ENCODE measurements at regions not wholly inside any gene's neighbourhood (a gene's known extent, or its start where the extent isn't known, plus 50 kb on each side); places are given as distances from the start of the nearest gene placed in this dataset.

GRCh38 chr18:42141439-42141838 lies 186.4 kb downstream of the PIK3C3 start:
- TF ChIP-seq CTCF (IDR thresholded peaks at IDR 0.05) (no peak), POLR2AphosphoS5 (IDR thresholded peaks at IDR 0.05) (no peak)

Measured in upper lobe of left lung (tissue), 4 donors.